Astrocyte of the hippocampus (primary cell): ENCODE measurements at regions not wholly inside any gene's neighbourhood (a gene's known extent, or its start where the extent isn't known, plus 50 kb on each side); places are given as distances from the start of the nearest gene placed in this dataset.
"Not testable (repeated sequence)": the region's sequence is repeated elsewhere in the genome, so short reads cannot be mapped to it uniquely, and the experiment has no call there.

Experiments used
- DNase-seq: peaks from one replicate; pipeline ENCODE4 v3.0.0; 2011; ENCODE audit warnings: low read depth, low spot score

DNA sequence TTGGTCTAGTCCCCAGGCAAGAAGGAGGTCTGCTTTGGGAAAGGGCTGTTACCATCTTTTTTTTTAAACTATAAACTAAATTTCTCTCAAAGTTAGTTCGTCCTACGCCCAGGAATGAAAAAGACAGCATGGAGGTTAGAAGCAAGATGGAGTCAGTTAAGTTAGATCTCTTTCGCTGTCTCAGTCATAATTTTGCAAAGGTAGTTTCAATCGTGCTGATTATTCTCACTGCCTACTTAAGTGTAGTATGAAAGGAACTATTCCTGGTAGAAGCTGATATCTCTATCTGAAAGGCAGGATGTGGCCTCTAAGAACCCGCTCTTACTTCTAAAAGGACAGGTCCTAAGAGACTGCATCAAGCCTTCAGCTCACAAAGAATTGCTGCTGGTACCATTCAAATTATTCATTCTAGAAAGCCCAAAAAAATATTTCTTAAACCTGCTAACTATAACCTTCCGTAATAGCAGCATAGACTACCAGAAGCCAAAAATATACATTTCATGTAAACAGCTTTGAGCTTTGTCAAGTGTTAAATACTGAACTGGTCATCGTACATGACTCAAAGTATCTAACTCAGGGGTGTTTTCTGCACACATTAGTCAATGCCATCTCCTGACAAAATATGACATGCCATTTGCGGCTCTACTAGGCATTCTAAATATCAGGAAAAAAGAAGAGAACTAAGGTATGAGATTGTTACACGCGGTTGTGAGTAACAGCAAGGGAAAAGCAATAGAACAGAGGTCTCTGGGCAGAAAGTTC, 96.0 kb upstream of the CCDC80 start:
- no peak for DNase-seq

GRCh38 chr3:112736386-112736785, 95.4 kb upstream of the CCDC80 start:
- no peak for DNase-seq

GRCh38 chr3:112735926-112736325, 95.0 kb upstream of the CCDC80 start:
- DNase-seq: no peak

GRCh38 chr3:112734736-112735350, 93.9 kb upstream of the CCDC80 start:
- DNase-seq: peak; percentile 63

- no peak for DNase-seq
Observed at GRCh38 chr3:112734171-112734570, 93.2 kb upstream of the CCDC80 start.

DNA sequence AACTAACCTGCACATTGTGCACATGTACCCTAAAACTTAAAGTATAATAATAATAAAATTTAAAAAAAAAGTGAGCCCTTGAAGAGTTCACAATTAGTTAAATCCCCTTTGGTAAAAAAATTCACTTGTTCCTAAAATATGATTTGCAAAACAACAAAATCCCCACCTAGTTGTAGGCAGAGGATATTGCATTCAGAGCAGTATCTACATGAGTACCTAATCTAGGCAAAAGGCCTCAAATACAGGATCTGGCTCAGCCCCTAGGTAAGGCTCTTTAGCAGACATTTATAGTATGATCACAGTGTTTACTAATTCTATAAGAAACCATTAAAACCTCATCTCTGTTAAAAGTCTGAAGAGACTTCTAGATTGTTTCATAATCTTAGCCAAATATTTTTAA, 89.3 kb upstream of the CCDC80 start:
- no peak for DNase-seq

- no peak for DNase-seq
Observed at GRCh38 chr3:112721231-112721630, 80.3 kb upstream of the CCDC80 start.

- no peak for DNase-seq
Observed at GRCh38 chr3:112718967-112719366, 78.0 kb upstream of the CCDC80 start.

DNA sequence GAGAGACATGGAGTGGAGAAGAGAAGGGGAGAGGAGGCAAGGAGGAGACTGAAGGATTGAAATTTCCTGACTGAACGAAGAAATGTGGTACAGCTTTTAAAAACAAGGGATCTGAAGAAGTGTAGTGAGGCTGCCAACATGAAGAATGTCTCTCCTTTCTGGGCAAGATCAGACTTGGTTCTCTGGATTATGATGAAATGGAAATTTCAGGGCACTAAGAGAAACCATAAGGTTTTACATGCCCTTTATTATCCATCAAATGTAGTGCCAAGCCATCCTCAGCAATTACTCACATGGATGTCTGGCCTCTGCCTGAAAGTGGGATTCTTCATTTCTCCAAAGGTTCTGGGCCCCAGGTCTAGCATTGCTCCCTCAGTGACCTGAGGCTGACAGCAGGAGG, 77.6 kb upstream of the CCDC80 start:
- DNase-seq: no peak

DNA sequence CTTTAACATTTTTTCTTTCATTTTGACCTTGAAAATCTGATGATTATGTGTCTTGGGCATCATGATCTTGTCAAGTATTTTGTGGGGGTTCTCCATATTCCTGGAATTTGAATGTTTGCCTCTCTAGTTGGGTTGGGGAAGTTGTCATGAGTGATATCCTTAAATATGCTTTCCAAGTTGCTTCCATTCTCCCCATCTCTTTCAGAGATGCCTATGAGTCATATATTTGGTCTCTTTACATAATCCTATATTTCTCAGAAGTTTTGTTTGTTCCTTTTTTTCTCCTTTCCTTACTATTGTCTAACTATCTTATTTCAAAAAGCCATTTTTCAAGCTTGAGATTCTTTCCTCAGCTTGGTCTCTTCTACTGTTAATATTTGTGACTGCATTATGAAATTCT, 69.0 kb upstream of the CCDC80 start:
- no peak for DNase-seq

DNA sequence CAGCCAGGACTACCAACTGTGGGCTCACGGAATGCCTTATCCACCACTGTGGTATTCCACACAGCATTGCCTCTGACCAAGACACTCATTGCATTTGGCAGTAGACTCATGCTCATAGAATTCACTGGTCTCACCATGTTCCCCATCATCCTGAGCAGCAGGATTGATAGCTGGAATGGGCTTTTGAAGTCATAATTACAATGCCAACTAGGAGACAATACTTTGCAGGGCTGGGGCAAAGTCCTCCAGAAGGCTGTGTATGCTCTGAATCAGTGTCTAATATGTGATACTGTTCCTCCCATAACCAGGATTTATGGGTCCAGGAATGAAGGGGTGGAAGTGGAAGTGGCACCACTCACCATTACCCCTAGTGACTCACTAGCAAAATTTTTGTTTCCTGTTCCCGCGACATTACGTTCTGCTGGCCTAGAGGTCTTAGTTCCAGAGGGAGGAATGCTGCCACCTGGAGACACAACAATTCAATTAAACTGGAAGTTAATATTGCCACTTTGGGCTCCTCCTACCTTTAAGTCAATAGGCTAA, 58.6 kb upstream of the CCDC80 start:
- DNase-seq: peak; percentile 66

- not testable (repeated sequence) for DNase-seq
Observed at GRCh38 chr3:112698442-112698841, 57.5 kb upstream of the CCDC80 start.

GRCh38 chr3:112696244-112696643, 55.3 kb upstream of the CCDC80 start:
- not testable (repeated sequence) for DNase-seq

DNA sequence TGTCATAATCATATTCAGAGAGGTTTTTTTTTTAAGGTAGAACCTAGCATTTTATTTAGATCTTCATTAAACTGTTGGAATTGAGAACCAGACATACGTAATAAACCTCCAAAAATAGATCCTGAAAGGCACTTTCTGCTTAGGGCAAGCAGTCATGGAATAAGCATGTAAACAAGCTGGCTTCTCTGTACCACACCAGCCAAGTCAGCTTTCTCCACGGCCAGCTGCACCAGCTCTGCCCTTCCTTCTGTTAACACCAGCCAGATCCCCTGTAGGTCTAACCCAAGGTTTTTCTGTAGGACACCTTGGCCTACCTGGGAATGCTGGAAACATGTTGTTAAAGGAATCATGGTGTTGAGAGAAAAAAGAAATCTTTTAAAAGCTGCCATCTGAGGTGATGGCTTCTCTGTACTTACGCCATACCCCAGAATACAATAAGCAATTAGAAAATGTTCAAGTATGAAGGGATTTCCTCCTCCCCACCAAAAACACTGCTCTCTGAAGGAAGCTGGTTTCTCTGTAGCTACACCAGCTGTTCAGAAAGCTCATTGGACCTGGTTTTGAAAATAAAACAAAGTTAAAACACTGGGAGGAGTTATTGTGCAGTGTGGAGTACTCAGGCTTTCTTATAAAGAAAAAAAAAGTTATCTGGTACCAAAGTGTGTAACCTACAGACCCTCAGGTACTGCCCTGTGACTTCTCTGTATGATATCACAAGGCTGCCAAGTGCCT, 54.6 kb upstream of the CCDC80 start:
- not testable (repeated sequence) for DNase-seq

DNA sequence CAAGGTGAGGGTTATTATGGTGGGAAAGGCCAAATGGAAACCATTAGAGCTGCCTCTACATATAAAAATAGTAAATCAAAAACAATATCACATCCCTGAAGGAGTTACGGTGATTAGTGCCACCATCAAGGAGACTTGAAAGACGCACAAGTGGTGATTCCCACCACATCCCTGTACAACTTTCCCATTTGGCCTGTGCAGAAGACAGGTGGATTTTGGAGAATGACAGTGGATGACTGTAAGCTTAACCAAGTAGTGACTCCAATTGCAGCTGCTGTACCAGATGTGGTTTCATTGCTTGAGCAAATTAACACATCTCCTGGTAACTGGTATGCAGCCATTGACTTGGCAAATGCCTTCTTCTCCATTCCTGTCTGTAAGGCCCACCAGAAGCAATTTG, 54.0 kb upstream of the CCDC80 start:
- not testable (repeated sequence) for DNase-seq

GRCh38 chr3:112693186-112693585, 52.2 kb upstream of the CCDC80 start:
- no peak for DNase-seq
